ENCODE measurements at regions not wholly inside any gene's neighbourhood (a gene's known extent, or its start where the extent isn't known, plus 50 kb on each side); places are given as distances from the start of the nearest gene placed in this dataset.

DNA sequence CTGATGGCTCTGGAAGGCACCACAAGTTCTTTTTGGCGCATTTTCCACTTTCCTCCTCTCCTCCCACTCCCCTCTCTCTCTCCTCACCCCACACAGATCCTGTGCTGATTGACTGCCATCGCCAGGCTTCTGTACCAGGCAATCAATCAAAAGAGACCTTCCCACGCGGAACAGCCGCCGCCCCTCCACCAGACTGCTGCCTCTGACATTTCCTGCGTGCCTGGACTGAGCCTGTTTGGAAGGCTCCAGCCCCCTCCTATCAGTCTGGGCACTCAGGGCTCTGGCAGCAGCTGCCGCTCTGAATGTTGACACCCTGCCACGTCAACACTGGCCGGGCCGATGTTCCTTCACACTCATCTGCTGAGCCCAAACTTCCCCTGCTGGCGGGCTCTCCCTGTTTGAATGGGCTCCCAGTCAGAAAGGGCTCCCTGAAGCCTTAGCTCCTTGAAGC is 467.7 kb downstream of the EPHA4 start:
- POLR2A ChIA-PET (ENCODE audit: unreplicated experiment) = no interaction called here
- H2AFZ ChIP-seq (ENCODE audit: low read length) = no peak overlapping the region
- H4K20me1 ChIP-seq (ENCODE audit: low read length) = no peaks in the 10 kb centered on the region
- H3K79me2 ChIP-seq (ENCODE audit: low read length) = no peaks in the 10 kb centered on the region
- H3K27me3 ChIP-seq (ENCODE audit: low read length) = peaks cover 9% of the 10 kb centered on the region; the same call in 1 of the 2 replicates
- BruUV-seq (replicated peaks) = no TSS peak
- H3K36me3 ChIP-seq (ENCODE audit: low read depth, low read length) = no peaks in the 10 kb centered on the region
- no peaks in the 10 kb centered on the region for H3F3A ChIP-seq (ENCODE audit: low read length, unreplicated experiment)
- H3K4me2 ChIP-seq (ENCODE audit: low read length) = no peak overlapping the region
- H3K9me2 ChIP-seq (replicated peaks; ENCODE audit: low read length) = no peaks in the 10 kb centered on the region
- no peaks in the 10 kb centered on the region for H3K9me3 ChIP-seq (ENCODE audit: low read length)
- CTCF ChIA-PET = no interaction called here
- intact Hi-C loops (cut with micrococcal nuclease) = loop anchor here (10.0 kb wide), 1 partner anchor 470 kb away; the partner anchor contains the start of gene EPHA4
- DNase-seq (no peak), ATAC-seq (no peak)
- no peak overlapping the region for H3K9ac ChIP-seq (ENCODE audit: low read length)
- TF ChIP-seq, protein P1, sequence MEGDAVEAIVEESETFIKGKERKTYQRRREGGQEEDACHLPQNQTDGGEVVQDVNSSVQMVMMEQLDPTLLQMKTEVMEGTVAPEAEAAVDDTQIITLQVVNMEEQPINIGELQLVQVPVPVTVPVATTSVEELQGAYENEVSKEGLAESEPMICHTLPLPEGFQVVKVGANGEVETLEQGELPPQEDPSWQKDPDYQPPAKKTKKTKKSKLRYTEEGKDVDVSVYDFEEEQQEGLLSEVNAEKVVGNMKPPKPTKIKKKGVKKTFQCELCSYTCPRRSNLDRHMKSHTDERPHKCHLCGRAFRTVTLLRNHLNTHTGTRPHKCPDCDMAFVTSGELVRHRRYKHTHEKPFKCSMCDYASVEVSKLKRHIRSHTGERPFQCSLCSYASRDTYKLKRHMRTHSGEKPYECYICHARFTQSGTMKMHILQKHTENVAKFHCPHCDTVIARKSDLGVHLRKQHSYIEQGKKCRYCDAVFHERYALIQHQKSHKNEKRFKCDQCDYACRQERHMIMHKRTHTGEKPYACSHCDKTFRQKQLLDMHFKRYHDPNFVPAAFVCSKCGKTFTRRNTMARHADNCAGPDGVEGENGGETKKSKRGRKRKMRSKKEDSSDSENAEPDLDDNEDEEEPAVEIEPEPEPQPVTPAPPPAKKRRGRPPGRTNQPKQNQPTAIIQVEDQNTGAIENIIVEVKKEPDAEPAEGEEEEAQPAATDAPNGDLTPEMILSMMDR (conservative IDR thresholded peaks at IDR 0.05; ENCODE audit: low read depth, low read length) = no peak
- TF ChIP-seq EZH2 (IDR thresholded peaks at IDR 0.05; ENCODE audit: low read length, unreplicated experiment) = no peak
- no peaks in the 10 kb centered on the region for H3K4me1 ChIP-seq (ENCODE audit: insufficient read depth, low read length)
- H3K4me3 ChIP-seq (ENCODE audit: low read length) = no peak overlapping the region
- no peak overlapping the region for H3K27ac ChIP-seq (ENCODE audit: low read length)

DNA sequence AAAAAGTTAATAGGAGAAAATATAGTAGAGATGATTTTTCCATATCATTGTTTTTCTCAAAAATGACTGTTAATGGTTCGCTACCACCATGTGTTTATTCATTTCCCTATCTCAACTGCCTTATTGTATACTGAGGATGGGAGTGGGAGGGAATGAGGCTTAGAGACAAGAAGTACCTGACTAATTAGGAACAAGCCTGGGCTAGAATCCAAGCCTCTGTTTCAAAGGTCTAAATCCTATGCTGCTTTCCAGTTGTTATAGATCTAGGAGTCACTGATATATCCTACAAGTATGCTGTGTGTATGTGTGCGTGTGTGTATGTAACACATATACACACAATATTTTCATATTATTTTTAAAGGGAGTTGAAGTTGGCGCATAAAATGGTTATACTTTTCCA is 465.9 kb downstream of the EPHA4 start:
- peaks cover 17% of the 10 kb centered on the region; the same call in 1 of the 2 replicates for H3K27me3 ChIP-seq (ENCODE audit: low read length)
- DNase-seq (no peak), ATAC-seq (no peak)
- intact Hi-C loops (cut with micrococcal nuclease) = loop anchor here (10.0 kb wide), 1 partner anchor 469 kb away; the partner anchor contains the start of gene EPHA4
- H4K20me1 ChIP-seq (ENCODE audit: low read length) = no peaks in the 10 kb centered on the region
- no peaks in the 10 kb centered on the region for H3K9me2 ChIP-seq (replicated peaks; ENCODE audit: low read length)
- no peak overlapping the region for H3K27ac ChIP-seq (ENCODE audit: low read length)
- ChIA-PET CTCF (no interaction called here), POLR2A (ENCODE audit: unreplicated experiment) (no interaction called here)
- no peak overlapping the region for H3K9ac ChIP-seq (ENCODE audit: low read length)
- no peaks in the 10 kb centered on the region for H3K9me3 ChIP-seq (ENCODE audit: low read length)
- no peak overlapping the region for H3K4me3 ChIP-seq (ENCODE audit: low read length)
- no TSS peak for BruUV-seq (replicated peaks)
- H3K36me3 ChIP-seq (ENCODE audit: low read depth, low read length) = no peaks in the 10 kb centered on the region
- TF ChIP-seq EZH2phosphoT487 (IDR thresholded peaks at IDR 0.05; ENCODE audit: borderline replicate concordance, low read length) (no peak), EZH2 (IDR thresholded peaks at IDR 0.05; ENCODE audit: low read length, unreplicated experiment) (no peak)
- TF ChIP-seq, protein P1 (conservative IDR thresholded peaks at IDR 0.05; ENCODE audit: low read depth, low read length) = no peak
- H2AFZ ChIP-seq (ENCODE audit: low read length) = no peak overlapping the region
- no peaks in the 10 kb centered on the region for H3F3A ChIP-seq (ENCODE audit: low read length, unreplicated experiment)
- H3K79me2 ChIP-seq (ENCODE audit: low read length) = no peaks in the 10 kb centered on the region
- H3K4me2 ChIP-seq (ENCODE audit: low read length) = no peak overlapping the region
- no peaks in the 10 kb centered on the region for H3K4me1 ChIP-seq (ENCODE audit: insufficient read depth, low read length)

DNA sequence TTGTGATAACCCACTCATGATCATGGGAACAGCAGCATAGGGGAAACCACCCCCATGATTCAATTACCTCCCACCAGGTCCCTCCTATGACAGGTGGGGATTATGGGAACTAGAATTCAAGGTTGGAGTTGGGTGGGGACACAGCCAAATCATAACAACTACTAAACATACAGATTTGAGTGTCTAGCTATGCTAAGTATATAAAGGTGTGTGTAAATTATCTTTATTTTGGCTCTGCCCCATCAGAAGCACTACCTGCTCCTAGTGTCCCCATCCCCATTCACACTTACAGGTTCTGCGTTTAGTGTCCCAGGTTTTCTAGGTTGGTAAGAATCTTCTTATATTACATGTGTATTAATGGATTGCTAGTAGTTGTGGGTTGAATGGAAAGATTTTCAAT is 464.7 kb downstream of the EPHA4 start:
- Histone ChIP-seq H3K9ac (ENCODE audit: low read length) (no peak overlapping the region), H3K27ac (ENCODE audit: low read length) (no peak overlapping the region), H3K36me3 (ENCODE audit: low read depth, low read length) (no peaks in the 10 kb centered on the region), H3F3A (ENCODE audit: low read length, unreplicated experiment) (no peaks in the 10 kb centered on the region), H3K9me3 (ENCODE audit: low read length) (no peaks in the 10 kb centered on the region), H3K4me3 (ENCODE audit: low read length) (no peak overlapping the region), H4K20me1 (ENCODE audit: low read length) (no peaks in the 10 kb centered on the region), H3K4me1 (ENCODE audit: insufficient read depth, low read length) (no peaks in the 10 kb centered on the region), H3K27me3 (ENCODE audit: low read length) (peaks cover 20% of the 10 kb centered on the region; the same call in 1 of the 2 replicates), H2AFZ (ENCODE audit: low read length) (no peak overlapping the region), H3K79me2 (ENCODE audit: low read length) (no peaks in the 10 kb centered on the region), H3K9me2 (replicated peaks; ENCODE audit: low read length) (no peaks in the 10 kb centered on the region), H3K4me2 (ENCODE audit: low read length) (no peak overlapping the region)
- no TSS peak for BruUV-seq (replicated peaks)
- CTCF ChIA-PET = no interaction called here
- no peak for DNase-seq
- POLR2A ChIA-PET (ENCODE audit: unreplicated experiment) = no interaction called here
- intact Hi-C loops (cut with micrococcal nuclease) = loop anchor here (10.0 kb wide), 1 partner anchor 467 kb away; the partner anchor contains the start of gene EPHA4
- no peak for TF ChIP-seq EZH2phosphoT487 (IDR thresholded peaks at IDR 0.05; ENCODE audit: borderline replicate concordance, low read length)
- TF ChIP-seq EZH2 (IDR thresholded peaks at IDR 0.05; ENCODE audit: low read length, unreplicated experiment) = no peak
- TF ChIP-seq, protein P1 (conservative IDR thresholded peaks at IDR 0.05; ENCODE audit: low read depth, low read length) = no peak
- no peak for ATAC-seq
